Ishikawa (cell line): ENCODE measurements at regions not wholly inside any gene's neighbourhood (a gene's known extent, or its start where the extent isn't known, plus 50 kb on each side); places are given as distances from the start of the nearest gene placed in this dataset.

ENCODE experiments used
- CEBPB ChIP-seq: IDR thresholded peaks from 2 replicates; pipeline ENCODE4 v1.6.1; 2012
- CREB1 ChIP-seq: IDR thresholded peaks from 2 replicates; pipeline ENCODE4 v1.6.1; 2012; ENCODE audit warnings: low read depth
- EGR1 ChIP-seq: IDR thresholded peaks from 2 replicates; pipeline ENCODE4 v1.6.1; 2012
- EP300 ChIP-seq: IDR thresholded peaks from 2 replicates; pipeline ENCODE4 v1.6.1; 2012; ENCODE audit warnings: borderline replicate concordance
- NFIC ChIP-seq: IDR thresholded peaks from 2 replicates; pipeline ENCODE4 v1.6.1; 2012
- RAD21 ChIP-seq: IDR thresholded peaks from 2 replicates; pipeline ENCODE4 v1.6.1; 2012; ENCODE audit warnings: low read depth
- REST ChIP-seq: IDR thresholded peaks from 2 replicates; pipeline ENCODE4 v1.6.1; 2012; ENCODE audit warnings: low read depth, mild to moderate bottlenecking
- TAF1 ChIP-seq: IDR thresholded peaks from 2 replicates; pipeline ENCODE4 v1.6.1; 2012; ENCODE audit warnings: low read depth, mild to moderate bottlenecking
- YY1 ChIP-seq: IDR thresholded peaks from 2 replicates; pipeline ENCODE4 v1.6.1; 2012; ENCODE audit warnings: low read depth
- TF ChIP-seq, protein P1 (sequence below): IDR thresholded peaks from 2 replicates; pipeline ENCODE4 v1.6.1; 2012
- TF ChIP-seq, protein P2 (sequence below): IDR thresholded peaks from 2 replicates; pipeline ENCODE4 v1.6.1; 2012

- TF ChIP-seq CEBPB (no peak), TAF1 (no peak), RAD21 (no peak), EGR1 (no peak), CREB1 (no peak), EP300 (no peak), REST (no peak), NFIC (no peak), YY1 (no peak)
- TF ChIP-seq, protein P1, sequence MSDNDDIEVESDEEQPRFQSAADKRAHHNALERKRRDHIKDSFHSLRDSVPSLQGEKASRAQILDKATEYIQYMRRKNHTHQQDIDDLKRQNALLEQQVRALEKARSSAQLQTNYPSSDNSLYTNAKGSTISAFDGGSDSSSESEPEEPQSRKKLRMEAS = no peak
- TF ChIP-seq, protein P2, sequence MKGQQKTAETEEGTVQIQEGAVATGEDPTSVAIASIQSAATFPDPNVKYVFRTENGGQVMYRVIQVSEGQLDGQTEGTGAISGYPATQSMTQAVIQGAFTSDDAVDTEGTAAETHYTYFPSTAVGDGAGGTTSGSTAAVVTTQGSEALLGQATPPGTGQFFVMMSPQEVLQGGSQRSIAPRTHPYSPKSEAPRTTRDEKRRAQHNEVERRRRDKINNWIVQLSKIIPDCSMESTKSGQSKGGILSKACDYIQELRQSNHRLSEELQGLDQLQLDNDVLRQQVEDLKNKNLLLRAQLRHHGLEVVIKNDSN = no peak
Observed at GRCh38 chr1:101148980-101149379, 87.8 kb upstream of the S1PR1 start.
